HEK293 (cell line): ENCODE measurements at regions not wholly inside any gene's neighbourhood (a gene's known extent, or its start where the extent isn't known, plus 50 kb on each side); places are given as distances from the start of the nearest gene placed in this dataset.

ENCODE experiments used
- CTCF ChIA-PET: fragments of 350-600 bp; formaldehyde crosslinking; extraction: SDS; loops from one replicate; lab custom pipeline; 2021; ENCODE audit warnings: antibody characterized with exemption; lab: Yijun Ruan, JAX
- POLR2A ChIA-PET: fragments of 300-600 bp; formaldehyde crosslinking; extraction: SDS; loops from one replicate; lab custom pipeline; 2020; ENCODE audit warnings: antibody characterized with exemption, inconsistent platforms; lab: Yijun Ruan, JAX
- H3K27ac ChIP-seq: fragments of 200-500 bp; sonication (Bioruptor generic); 2 replicates; pipeline ENCODE4 v1.5.1; 2014; ENCODE audit warnings: low read depth, low read length, control low read depth, inconsistent platforms; ENCODE audit errors: extremely low read depth
- H3K36me3 ChIP-seq, 2 experiments: fragments of 200-500 bp in 1 of 2; sonication (Bioruptor generic) in 1 of 2; 1 replicate in 1 of 2; 2 replicates in 1 of 2; pipeline ENCODE4 v1.5.1; 2014 to 2017; ENCODE audit warnings: inconsistent platforms in 2 of 2, low read length in 2 of 2; ENCODE audit not compliant: control insufficient read depth in 2 of 2, insufficient read depth in 1 of 2
- H3K4me1 ChIP-seq: fragments of 200-500 bp; sonication (Bioruptor generic); 2 replicates; pipeline ENCODE4 v1.5.1; 2014; ENCODE audit warnings: mild to moderate bottlenecking, low read length, inconsistent platforms; ENCODE audit not compliant: control insufficient read depth, insufficient read depth
- H3K4me3 ChIP-seq: 2 replicates; pipeline ENCODE4 v1.5.1; 2011; ENCODE audit warnings: low read depth, mild to moderate bottlenecking, control low read depth, low read length, moderate library complexity
- H3K9me3 ChIP-seq: fragments of 200-500 bp; sonication (Bioruptor generic); 2 replicates; pipeline ENCODE4 v1.5.1; 2014; ENCODE audit warnings: low read depth, low read length, inconsistent platforms; ENCODE audit not compliant: control insufficient read depth, insufficient read depth
- SETDB1 ChIP-seq: IDR thresholded peaks from one replicate; pipeline ENCODE4 v1.6.1; 2017; ENCODE audit warnings: mild to moderate bottlenecking, low read length, moderate library complexity, mixed read lengths; ENCODE audit not compliant: insufficient read length
- WT1 ChIP-seq: fragments of 450-650 bp; formaldehyde crosslinking; IDR thresholded peaks from 2 replicates; pipeline ENCODE4 v1.5.1; 2016; ENCODE audit warnings: missing biosample characterization, missing genetic modification characterization
- YY2 ChIP-seq: fragments of 450-650 bp; formaldehyde crosslinking; IDR thresholded peaks from 2 replicates; pipeline ENCODE4 v1.5.1; 2016; ENCODE audit warnings: missing biosample characterization, missing genetic modification characterization
- ZNF146 ChIP-seq: fragments of 450-650 bp; formaldehyde crosslinking; IDR thresholded peaks from 2 replicates; pipeline ENCODE4 v1.5.1; 2016; ENCODE audit warnings: missing biosample characterization, missing genetic modification characterization
- ZNF175 ChIP-seq: fragments of 450-650 bp; formaldehyde crosslinking; IDR thresholded peaks from 2 replicates; pipeline ENCODE4 v1.5.1; 2016; ENCODE audit warnings: missing biosample characterization, missing genetic modification characterization
- ZNF2 ChIP-seq: fragments of 450-650 bp; formaldehyde crosslinking; IDR thresholded peaks from 2 replicates; pipeline ENCODE4 v1.5.1; 2016; ENCODE audit warnings: missing biosample characterization, missing genetic modification characterization
- ZNF214 ChIP-seq: fragments of 450-650 bp; formaldehyde crosslinking; IDR thresholded peaks from 2 replicates; pipeline ENCODE4 v1.5.1; 2017; ENCODE audit warnings: missing biosample characterization, mild to moderate bottlenecking, missing genetic modification characterization, borderline replicate concordance
- ZNF223 ChIP-seq: fragments of 450-650 bp; formaldehyde crosslinking; IDR thresholded peaks from 2 replicates; pipeline ENCODE4 v1.5.1; 2016; ENCODE audit warnings: missing biosample characterization, missing genetic modification characterization
- ZNF311 ChIP-seq: fragments of 450-650 bp; formaldehyde crosslinking; IDR thresholded peaks from 2 replicates; pipeline ENCODE4 v1.5.1; 2017; ENCODE audit warnings: missing biosample characterization, missing genetic modification characterization, borderline replicate concordance
- ZNF626 ChIP-seq: fragments of 450-650 bp; sonication (Bioruptor Pico); formaldehyde crosslinking; IDR thresholded peaks from 2 replicates; pipeline ENCODE4 v1.5.1; 2018; ENCODE audit warnings: missing biosample characterization, missing genetic modification characterization, inconsistent platforms
- ZNF701 ChIP-seq: fragments of 450-650 bp; formaldehyde crosslinking; IDR thresholded peaks from 2 replicates; pipeline ENCODE4 v1.5.1; 2016; ENCODE audit warnings: missing biosample characterization, missing genetic modification characterization
- ZNF707 ChIP-seq: fragments of 450-650 bp; formaldehyde crosslinking; IDR thresholded peaks from 2 replicates; pipeline ENCODE4 v1.5.1; 2016; ENCODE audit warnings: missing biosample characterization, missing genetic modification characterization
- ZNF747 ChIP-seq: fragments of 450-650 bp; formaldehyde crosslinking; IDR thresholded peaks from 2 replicates; pipeline ENCODE4 v1.5.1; 2016; ENCODE audit warnings: missing biosample characterization, missing genetic modification characterization
- ZSCAN16 ChIP-seq: fragments of 450-650 bp; formaldehyde crosslinking; IDR thresholded peaks from 2 replicates; pipeline ENCODE4 v1.5.1; 2016; ENCODE audit warnings: missing biosample characterization, missing genetic modification characterization
- ZXDB ChIP-seq: fragments of 450-650 bp; formaldehyde crosslinking; IDR thresholded peaks from 2 replicates; pipeline ENCODE4 v1.5.1; 2016; ENCODE audit warnings: missing biosample characterization, missing genetic modification characterization
- TF ChIP-seq, protein P1 (sequence below): fragments of 450-650 bp; formaldehyde crosslinking; IDR thresholded peaks from 2 replicates; pipeline ENCODE4 v1.5.1; 2016; ENCODE audit warnings: missing biosample characterization, missing genetic modification characterization, borderline replicate concordance
- TF ChIP-seq, protein P2 (sequence below): fragments of 450-650 bp; formaldehyde crosslinking; IDR thresholded peaks from 2 replicates; pipeline ENCODE4 v1.5.1; 2017; ENCODE audit warnings: missing biosample characterization, missing genetic modification characterization
- TF ChIP-seq, protein P3 (sequence below): fragments of 450-650 bp; formaldehyde crosslinking; IDR thresholded peaks from 2 replicates; pipeline ENCODE4; 2016; ENCODE audit warnings: missing biosample characterization, missing genetic modification characterization
- TF ChIP-seq, protein P4 (sequence below): fragments of 450-650 bp; formaldehyde crosslinking; IDR thresholded peaks from 2 replicates; pipeline ENCODE4 v1.5.1; 2017; ENCODE audit warnings: missing biosample characterization, missing genetic modification characterization
- TF ChIP-seq, protein P5 (sequence below): sonication (generic); formaldehyde crosslinking; IDR thresholded peaks from 2 replicates; pipeline ENCODE4 v1.8.1; 2022; ENCODE audit warnings: mild to moderate bottlenecking, moderate library complexity, missing genetic modification reagents

DNA sequence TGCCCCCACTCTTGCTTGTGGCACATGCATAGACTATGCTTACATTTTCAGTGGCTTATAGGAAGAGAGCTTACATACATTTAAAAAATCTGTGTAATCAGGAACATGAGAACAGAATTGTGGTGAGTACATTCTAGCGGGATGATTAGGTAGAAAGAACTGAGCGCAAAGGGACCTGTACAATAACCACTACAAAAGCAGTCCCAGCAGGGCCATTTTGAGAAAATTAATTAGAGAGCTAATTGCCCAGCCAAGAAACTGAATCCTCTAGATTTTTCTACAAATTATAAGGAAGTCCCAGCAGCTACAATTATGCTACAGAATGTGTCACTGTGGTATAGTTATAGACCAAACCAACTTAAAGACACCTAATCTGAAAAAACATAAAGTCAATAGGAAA, 105.6 kb upstream of the TNFAIP3 start (continued):
- TF ChIP-seq, protein P1, sequence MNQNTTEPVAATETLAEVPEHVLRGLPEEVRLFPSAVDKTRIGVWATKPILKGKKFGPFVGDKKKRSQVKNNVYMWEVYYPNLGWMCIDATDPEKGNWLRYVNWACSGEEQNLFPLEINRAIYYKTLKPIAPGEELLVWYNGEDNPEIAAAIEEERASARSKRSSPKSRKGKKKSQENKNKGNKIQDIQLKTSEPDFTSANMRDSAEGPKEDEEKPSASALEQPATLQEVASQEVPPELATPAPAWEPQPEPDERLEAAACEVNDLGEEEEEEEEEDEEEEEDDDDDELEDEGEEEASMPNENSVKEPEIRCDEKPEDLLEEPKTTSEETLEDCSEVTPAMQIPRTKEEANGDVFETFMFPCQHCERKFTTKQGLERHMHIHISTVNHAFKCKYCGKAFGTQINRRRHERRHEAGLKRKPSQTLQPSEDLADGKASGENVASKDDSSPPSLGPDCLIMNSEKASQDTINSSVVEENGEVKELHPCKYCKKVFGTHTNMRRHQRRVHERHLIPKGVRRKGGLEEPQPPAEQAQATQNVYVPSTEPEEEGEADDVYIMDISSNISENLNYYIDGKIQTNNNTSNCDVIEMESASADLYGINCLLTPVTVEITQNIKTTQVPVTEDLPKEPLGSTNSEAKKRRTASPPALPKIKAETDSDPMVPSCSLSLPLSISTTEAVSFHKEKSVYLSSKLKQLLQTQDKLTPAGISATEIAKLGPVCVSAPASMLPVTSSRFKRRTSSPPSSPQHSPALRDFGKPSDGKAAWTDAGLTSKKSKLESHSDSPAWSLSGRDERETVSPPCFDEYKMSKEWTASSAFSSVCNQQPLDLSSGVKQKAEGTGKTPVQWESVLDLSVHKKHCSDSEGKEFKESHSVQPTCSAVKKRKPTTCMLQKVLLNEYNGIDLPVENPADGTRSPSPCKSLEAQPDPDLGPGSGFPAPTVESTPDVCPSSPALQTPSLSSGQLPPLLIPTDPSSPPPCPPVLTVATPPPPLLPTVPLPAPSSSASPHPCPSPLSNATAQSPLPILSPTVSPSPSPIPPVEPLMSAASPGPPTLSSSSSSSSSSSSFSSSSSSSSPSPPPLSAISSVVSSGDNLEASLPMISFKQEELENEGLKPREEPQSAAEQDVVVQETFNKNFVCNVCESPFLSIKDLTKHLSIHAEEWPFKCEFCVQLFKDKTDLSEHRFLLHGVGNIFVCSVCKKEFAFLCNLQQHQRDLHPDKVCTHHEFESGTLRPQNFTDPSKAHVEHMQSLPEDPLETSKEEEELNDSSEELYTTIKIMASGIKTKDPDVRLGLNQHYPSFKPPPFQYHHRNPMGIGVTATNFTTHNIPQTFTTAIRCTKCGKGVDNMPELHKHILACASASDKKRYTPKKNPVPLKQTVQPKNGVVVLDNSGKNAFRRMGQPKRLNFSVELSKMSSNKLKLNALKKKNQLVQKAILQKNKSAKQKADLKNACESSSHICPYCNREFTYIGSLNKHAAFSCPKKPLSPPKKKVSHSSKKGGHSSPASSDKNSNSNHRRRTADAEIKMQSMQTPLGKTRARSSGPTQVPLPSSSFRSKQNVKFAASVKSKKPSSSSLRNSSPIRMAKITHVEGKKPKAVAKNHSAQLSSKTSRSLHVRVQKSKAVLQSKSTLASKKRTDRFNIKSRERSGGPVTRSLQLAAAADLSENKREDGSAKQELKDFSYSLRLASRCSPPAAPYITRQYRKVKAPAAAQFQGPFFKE (tag by site-specific recombination) = no peak
- TF ChIP-seq ZNF214 (tag by site-specific recombination) (no peak), ZNF175 (tag by site-specific recombination) (no peak), YY2 (no peak), ZNF747 (tag by site-specific recombination) (no peak)
- TF ChIP-seq, all 188 proteins: peak for 0

DNA sequence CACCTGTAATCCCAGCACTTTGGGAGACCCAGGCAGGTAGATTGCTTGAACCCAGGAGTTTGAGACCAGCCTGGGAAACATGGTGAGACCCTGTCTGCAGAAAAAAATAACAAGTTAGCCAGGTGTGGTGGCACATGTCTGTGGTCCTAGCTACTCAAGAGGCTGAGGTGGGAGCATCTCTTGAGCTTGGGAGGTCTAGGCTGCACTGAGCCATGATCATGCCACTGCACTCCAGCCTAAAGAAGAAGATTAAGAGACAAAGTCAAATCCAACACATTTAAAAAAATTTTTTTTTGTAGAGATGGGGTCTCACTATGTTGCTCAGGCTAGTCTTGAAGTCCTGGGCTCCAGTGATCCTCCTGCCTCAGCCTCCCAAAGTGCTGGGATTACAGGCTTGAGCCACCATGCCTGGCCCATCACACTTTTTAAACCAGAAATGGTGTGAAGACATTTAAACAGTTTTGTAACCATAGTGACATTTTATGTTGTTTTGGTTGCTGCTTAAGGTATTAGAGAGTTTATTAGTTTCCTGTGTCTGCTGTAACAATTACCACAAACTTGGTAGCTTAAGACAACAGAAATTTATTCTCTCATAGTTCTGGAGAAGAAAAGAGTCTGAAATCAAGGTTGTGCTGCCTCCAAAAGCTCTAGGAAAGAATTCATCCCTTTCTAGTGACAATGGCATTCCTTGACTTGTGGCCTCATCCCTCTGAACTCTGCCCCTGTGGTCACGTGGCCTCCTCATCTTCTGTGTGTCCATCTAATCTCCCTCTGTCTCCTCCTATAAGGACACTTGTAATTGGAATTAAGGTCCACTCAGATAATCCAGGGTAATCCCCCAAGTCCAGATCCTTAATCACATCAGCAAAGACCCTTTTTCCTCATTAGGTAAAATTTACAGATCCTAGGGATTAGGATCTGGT, 104.6 kb upstream of the TNFAIP3 start:
- CTCF ChIA-PET = interaction anchor here (0.9 to 1.5 kb wide), 2 partner anchors 37 to 54 kb away, joined by 3 read pairs; no protein-coding TSS in a partner anchor
- no peak for TF ChIP-seq WT1 (tag by site-specific recombination)
- no peak for TF ChIP-seq ZNF707
- TF ChIP-seq, protein P2, sequence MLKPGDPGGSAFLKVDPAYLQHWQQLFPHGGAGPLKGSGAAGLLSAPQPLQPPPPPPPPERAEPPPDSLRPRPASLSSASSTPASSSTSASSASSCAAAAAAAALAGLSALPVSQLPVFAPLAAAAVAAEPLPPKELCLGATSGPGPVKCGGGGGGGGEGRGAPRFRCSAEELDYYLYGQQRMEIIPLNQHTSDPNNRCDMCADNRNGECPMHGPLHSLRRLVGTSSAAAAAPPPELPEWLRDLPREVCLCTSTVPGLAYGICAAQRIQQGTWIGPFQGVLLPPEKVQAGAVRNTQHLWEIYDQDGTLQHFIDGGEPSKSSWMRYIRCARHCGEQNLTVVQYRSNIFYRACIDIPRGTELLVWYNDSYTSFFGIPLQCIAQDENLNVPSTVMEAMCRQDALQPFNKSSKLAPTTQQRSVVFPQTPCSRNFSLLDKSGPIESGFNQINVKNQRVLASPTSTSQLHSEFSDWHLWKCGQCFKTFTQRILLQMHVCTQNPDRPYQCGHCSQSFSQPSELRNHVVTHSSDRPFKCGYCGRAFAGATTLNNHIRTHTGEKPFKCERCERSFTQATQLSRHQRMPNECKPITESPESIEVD (tag by site-specific recombination) = no peak
- TF ChIP-seq ZXDB = no peak
- TF ChIP-seq ZSCAN16 = no peak
- TF ChIP-seq ZNF146 = no peak
- TF ChIP-seq ZNF626 (tag by site-specific recombination) = no peak
- no peak for TF ChIP-seq ZNF2 (tag by site-specific recombination)
- no peak for TF ChIP-seq SETDB1
- no peak for TF ChIP-seq ZNF311 (tag by site-specific recombination)
- Histone ChIP-seq H3K36me3 (no peaks in the 10 kb centered on the region), H3K27ac (no peak overlapping the region), H3K4me3 (no peak overlapping the region), H3K9me3 (no peaks in the 10 kb centered on the region), H3K4me1 (no peaks in the 10 kb centered on the region)
- POLR2A ChIA-PET = no interaction called here

DNA sequence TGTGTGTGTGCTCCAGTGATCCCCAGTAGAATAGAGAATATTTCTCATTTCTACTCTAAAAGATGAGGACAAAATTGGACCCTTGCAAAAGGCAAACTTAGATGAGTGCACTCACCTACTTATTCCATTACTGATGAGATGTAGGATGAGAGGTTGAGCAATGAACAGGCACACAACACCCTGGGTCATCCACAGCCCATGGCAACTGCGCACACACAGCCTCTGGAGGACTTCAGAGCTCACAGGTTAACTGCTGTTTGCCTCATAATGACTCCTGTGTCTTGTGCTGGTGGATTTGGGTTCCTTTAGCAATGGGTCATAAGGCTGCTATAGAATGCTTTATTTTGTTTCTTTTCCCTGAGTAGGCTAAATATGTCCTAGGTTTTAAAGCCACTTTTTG, 103.6 kb upstream of the TNFAIP3 start:
- H3K9me3 ChIP-seq = no peaks in the 10 kb centered on the region
- H3K27ac ChIP-seq = no peak overlapping the region
- CTCF ChIA-PET = no interaction called here
- no peaks in the 10 kb centered on the region for H3K36me3 ChIP-seq
- no peaks in the 10 kb centered on the region for H3K4me1 ChIP-seq
- TF ChIP-seq ZNF701 (no peak), ZNF223 (tag by site-specific recombination) (no peak), ZXDB (no peak)
- TF ChIP-seq, protein P3, sequence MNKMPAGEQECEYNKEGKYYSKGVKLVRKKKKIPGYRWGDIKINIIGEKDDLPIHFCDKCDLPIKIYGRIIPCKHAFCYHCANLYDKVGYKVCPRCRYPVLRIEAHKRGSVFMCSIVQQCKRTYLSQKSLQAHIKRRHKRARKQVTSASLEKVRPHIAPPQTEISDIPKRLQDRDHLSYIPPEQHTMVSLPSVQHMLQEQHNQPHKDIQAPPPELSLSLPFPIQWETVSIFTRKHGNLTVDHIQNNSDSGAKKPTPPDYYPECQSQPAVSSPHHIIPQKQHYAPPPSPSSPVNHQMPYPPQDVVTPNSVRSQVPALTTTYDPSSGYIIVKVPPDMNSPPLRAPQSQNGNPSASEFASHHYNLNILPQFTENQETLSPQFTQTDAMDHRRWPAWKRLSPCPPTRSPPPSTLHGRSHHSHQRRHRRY (tag by site-specific recombination) = no peak
- TF ChIP-seq, protein P4, sequence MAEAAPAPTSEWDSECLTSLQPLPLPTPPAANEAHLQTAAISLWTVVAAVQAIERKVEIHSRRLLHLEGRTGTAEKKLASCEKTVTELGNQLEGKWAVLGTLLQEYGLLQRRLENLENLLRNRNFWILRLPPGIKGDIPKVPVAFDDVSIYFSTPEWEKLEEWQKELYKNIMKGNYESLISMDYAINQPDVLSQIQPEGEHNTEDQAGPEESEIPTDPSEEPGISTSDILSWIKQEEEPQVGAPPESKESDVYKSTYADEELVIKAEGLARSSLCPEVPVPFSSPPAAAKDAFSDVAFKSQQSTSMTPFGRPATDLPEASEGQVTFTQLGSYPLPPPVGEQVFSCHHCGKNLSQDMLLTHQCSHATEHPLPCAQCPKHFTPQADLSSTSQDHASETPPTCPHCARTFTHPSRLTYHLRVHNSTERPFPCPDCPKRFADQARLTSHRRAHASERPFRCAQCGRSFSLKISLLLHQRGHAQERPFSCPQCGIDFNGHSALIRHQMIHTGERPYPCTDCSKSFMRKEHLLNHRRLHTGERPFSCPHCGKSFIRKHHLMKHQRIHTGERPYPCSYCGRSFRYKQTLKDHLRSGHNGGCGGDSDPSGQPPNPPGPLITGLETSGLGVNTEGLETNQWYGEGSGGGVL = no peak
- TF ChIP-seq, protein P5, sequence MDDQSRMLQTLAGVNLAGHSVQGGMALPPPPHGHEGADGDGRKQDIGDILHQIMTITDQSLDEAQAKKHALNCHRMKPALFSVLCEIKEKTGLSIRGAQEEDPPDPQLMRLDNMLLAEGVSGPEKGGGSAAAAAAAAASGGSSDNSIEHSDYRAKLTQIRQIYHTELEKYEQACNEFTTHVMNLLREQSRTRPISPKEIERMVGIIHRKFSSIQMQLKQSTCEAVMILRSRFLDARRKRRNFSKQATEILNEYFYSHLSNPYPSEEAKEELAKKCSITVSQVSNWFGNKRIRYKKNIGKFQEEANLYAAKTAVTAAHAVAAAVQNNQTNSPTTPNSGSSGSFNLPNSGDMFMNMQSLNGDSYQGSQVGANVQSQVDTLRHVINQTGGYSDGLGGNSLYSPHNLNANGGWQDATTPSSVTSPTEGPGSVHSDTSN (CRISPR knock-in tag) = no peak
- no peak overlapping the region for H3K4me3 ChIP-seq
- POLR2A ChIA-PET = no interaction called here
